Kidney capillary endothelial cell (primary cell): ENCODE measurements at regions not wholly inside any gene's neighbourhood (a gene's known extent, or its start where the extent isn't known, plus 50 kb on each side); places are given as distances from the start of the nearest gene placed in this dataset.

Experiments
- DNase-seq: peaks from one replicate; pipeline ENCODE4 v3.0.0-alpha.2; 2018; ENCODE audit warnings: low spot score

DNA sequence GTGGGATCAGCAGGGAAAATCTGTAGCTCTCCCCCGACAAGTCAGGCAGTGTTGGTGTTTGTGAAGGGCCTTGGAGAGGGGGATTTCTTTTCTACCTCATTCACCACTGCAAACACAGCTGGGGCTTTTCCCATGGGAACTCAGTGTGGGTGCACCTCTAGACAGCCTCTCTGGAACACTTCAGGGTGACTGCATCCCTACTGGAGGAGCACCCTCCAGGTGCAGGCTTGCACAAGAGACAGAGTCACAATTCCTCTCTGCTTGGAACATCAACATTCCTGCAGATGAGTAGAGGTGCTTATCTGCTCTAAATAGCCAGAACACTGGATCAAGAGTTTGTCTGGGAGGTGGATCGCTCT is 72.7 kb upstream of the AKAP13 start:
- no peak for DNase-seq

DNA sequence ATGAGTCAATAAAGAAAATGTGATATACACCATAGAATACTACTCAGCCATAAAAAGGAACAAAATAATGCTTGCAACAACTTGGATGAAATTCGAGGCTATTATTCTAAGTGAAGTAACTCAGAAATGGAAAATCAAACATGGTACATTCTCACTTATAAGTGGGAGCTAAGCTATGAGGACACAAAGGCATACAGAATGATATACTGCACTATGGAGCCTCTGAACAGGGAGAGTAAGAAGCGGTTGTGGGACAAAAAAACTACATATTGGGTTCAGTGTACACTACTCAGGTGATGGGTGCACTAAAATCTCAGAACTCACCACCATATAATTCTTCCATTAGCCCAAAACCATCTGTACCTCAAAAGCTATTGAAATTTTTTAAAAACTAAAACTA is 68.8 kb upstream of the AKAP13 start:
- no peak for DNase-seq

DNA sequence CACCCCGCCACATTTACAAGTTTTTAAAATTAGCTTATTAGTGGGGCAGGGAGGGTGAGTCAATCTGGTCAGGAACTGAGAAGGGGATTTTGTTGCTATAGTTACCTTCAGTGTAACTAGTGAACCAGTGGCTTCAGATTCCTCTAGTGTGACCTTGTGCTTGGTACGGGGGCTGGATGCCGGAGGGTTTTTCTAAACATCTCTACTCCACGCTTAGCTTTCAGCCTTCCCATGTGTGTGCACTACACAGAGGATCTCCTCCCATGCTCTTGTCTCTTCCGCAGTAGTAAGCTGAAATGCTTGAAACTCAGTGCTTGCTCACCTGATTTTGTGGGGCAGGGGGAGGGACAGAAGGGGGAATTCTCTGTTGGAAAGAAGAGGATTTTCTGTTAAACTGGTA is 67.9 kb upstream of the AKAP13 start:
- DNase-seq: no peak

DNA sequence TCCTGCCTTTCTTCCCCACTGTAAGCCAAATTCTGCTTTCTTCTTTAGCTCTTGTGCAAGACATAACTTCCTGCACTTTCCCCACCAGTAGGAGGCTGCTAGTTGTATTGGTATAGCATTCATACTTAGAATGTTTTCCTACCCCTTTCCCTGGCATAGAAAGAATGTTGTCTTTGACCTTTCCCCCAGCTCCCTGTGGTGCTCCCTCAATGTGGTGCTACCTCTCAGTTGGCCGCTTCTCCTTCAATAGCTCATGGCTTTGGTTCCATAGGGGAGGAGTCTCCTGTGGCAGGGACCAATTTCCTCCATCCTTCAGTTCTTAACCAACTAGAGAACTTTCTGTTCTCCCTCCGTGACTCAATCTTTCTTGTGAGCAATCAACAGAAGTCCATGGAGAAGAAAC is 67.5 kb upstream of the AKAP13 start:
- DNase-seq: no peak

DNA sequence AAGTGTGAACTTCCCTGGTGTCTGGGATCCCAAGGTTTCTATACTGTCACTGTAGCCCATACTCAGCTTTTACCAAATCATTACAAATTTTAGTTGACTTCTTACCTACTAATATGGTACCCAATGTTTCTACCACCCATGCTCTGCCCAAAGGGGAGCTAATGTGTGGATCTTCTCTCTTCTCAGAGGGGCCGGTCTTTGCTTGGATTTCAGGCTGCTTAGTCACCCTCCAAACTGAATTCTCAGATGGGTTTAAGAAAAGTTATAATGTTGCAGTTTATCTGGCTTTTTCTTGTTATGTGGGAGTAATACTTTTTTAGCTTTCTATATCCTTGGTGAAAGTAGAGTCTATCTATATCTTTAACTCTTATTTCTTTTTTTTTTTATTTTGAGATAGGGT is 67.1 kb upstream of the AKAP13 start:
- no peak for DNase-seq

DNA sequence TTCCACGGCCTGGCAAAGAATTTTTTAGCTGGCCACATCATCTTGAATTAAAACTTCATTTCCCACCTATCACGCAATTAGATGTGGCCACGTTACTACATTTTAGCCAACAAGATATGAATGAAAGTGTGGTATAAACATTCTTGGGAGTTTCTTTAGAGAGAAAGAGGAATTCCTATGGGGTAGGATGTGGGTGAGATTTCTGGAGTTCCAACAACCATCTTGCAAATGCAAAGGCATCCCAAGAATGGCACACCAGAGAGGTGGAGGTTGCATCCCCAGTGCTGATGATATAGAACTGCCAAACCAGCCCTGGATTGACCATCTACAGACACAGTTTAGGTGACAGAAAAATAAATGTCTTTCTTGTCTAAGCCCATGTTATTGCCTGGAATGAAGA is 66.3 kb upstream of the AKAP13 start:
- no peak for DNase-seq

DNA sequence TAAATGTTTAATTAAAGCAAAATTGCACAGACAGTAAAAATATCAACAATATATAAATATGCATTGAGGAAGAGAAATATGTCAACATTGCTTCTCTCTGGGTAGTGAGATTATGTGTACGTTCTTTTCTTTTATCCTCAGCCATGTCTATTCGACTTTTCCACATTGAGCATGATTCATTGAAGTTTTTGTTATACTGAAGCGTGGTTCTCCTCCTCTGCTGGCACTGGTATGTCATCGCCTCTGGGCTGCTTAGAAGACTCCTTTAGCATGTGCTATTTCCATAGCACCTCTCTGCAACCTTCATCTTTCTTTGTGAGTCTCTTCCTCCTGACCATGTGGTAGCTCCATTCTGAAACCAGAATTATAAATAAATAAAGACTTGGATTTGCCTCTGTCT is 65.8 kb upstream of the AKAP13 start:
- DNase-seq: no peak

DNA sequence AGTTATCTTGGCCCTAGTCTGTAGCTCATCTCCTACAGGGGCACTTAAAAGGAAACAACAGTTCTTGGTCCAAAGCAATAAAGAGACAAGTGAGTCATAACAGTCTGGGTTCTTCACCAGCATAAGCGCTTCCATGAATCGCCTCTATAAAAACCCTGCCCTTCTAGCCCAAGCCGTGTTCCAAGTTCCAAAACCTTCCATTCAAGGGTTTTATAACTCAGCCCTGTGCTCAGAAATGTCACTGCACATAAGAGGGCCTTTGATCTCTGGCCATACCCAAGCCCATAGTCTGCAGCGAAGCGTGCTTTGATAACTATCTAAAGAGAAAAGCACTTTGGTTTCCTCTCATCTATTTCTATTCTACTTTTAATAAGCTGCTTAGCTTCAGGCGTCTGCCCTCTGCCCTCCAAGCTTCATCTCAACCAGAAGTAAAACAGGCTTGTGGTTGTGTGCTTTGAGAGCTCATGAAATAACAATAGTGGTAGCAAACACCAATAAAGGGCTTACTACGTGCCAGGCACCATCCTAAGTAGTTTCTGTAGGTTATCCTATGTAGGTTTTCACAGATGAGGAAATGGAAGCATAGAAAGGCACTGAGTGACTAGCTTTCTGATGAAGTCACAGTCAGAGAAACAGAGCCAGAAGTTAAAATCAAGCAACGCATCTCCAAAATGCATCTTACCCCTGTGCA is 64.0 kb upstream of the AKAP13 start:
- DNase-seq: peak; percentile 28

DNA sequence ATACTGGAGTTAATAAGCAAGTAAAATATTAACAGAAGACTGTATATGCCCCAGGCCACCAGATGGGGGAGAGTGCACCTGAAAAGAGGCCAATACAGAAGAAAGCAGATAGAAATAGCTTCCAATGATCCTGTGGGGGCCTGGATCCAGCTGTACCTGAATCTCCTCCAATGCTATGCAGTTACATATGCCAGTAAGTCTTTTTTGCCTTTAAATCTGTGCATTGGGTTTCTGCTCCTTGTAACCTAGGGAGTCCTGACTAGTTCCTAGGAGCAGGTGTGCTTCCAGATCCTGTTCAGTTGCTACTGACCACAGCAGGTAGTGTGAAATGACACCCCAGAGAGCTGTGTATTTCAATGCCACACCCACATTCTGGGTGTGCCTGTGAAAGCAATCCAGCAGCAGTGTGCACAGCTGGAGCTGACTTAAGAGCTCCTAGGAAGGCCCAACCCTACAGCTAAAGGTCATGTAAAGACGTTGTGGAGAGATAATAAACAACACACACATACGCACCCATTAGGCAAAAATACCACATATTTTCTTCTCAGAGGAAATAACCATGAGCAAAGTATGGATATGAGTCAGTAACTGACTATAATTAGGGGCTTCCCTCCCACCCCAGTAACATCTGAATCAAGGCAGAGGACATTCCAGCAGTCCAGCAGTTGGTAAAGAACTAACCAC is 62.2 kb upstream of the AKAP13 start:
- DNase-seq: peak; percentile 94

DNA sequence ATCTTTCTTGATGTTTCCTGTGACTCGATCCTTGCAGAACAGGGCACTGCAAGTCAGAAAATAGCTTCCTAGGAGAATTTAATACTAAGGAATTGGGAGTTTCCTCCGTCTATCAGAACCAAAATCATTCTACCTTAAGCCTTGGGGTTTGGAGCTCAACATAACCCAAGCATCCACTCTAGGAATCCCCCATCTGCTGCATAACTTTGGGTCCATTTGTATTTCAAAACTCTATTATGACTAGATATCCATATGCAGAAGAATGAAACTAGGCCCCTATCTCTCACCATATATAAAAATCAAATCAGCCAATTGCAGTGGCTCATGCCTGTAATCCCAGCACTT is 61.7 kb upstream of the AKAP13 start:
- DNase-seq: no peak

DNA sequence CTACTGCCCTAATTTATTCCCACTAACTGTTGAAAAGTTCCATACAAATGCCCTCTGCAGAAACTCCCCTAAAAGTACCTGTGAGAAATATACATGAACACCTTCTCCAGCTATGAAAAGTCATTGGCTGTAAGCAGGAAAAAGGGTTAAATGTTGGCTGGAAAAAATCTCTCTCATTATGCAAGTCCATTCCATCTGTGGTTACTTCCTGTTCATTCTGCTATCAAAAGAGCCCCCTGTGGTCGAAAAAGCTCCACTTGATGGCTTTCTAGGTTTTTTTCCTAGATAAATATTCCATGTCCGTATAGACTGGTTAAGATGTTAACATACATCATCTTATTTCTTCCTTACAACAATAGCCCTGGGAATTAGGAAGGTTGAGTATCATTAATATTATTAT is 56.2 kb upstream of the AKAP13 start:
- DNase-seq: no peak

DNA sequence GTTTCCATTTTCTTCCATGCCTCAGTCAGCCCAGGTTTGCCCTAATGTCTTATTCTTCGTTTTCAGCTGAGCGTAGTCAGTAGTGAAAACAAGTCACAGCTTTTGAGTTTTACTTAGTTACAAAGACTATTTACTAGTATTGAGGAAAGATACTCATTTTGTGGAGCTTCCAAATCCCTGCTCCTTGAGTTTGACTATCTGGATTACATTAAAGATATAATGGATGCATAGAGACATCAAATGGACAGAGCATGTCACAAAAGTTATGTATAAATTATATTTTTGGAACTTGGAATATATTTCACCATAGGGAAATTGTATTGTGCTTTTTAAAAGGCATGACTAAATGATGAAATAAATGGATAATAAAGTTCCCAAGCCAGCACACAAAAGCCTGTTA is 54.6 kb upstream of the AKAP13 start:
- DNase-seq: no peak

DNA sequence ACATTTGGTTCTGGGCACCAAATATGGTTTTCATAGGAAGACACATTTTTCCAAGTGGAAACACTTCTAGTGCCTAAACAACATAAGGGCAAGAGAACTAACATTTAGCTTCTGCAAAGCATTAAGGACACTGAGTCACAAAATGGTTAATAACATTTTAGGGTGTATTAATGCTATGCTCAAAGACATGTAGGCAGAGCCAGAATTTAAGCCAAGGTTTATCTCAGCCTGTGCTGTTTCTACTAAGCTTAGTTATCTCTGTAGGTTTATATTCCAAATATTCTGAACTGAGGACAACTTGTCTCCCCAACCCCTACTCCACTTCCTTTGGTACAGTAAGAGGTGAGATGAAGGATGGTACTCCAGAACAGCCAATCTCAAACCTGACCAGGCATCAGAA is 54.1 kb upstream of the AKAP13 start:
- DNase-seq: no peak

DNA sequence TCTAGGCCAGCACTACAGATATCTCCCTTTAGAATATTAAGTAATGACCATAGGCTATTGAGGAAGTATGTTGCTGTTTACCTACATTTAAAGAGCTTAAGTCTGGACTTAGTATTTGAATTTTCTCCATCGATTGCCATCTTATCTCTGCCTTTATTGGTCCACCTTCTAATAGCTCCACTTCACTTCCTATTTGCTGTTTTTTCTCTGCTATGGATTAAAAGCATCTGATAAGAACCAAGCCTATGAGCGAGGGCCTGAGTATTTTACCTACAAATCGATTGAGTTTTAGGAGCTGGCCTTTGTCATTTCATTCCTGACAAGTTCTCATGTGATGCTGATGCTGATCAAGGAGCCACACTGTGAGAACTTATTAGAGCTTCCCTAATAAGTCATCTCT is 52.6 kb upstream of the AKAP13 start:
- no peak for DNase-seq

DNA sequence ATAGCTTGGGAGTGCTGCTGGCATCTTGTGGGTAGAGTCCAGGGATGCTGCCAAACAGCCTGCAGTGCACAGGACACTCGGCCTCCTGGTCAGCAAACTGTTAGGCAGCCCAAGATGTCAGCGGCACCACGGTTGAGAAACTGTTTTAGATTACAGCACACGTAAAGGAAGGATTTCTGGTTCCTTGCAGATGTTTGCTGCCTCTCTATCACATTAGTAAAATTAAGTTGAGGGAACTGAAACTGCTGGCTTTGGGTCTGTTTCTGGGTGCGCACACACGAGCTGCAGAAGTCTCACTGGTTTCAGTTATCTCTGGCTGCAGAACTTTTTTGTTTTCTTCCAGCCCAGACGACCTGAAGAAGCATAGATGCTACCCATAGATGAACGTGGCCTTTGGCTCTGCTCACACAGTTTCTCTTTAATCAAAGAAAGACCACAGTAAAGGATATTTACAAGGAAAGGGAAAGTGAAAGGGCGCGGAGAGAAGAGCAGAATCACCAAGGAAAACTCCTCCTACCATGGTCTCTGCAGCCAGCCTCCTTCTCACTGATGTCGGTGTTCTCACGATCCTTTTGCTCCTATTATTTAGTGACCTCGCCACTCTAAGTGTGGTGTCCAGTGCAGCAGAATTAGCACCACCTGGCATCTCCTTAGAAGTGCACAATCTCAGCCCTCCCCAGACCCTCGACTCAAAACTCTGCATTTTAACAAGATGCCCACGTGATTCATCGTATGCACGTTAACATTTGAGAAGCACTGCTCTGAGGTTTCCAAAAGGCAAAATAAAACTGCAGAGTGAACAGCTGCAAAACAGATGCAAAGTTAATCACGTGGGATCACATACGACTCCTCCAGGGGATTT is 50.6 kb upstream of the AKAP13 start:
- no peak for DNase-seq
